Epidermal melanocyte (primary cell): ENCODE measurements at regions not wholly inside any gene's neighbourhood (a gene's known extent, or its start where the extent isn't known, plus 50 kb on each side); places are given as distances from the start of the nearest gene placed in this dataset.

Experiments
- DNase-seq: peaks from one replicate; pipeline ENCODE4 v3.0.0; 2011; ENCODE audit warnings: low spot score; ENCODE audit not compliant: insufficient read length

- no peak for DNase-seq
Measured at GRCh38 chr2:200013906-200014305, 58.5 kb downstream of the MAIP1 start.

GRCh38 chr2:200021449-200022114 lies 66.2 kb downstream of the MAIP1 start:
- DNase-seq: no peak

- DNase-seq: no peak
Measured at GRCh38 chr2:200022511-200022910, 67.1 kb downstream of the MAIP1 start.

- no peak for DNase-seq
Measured at GRCh38 chr2:200023570-200023969, 68.2 kb downstream of the MAIP1 start.

GRCh38 chr2:200025717-200026116 lies 70.3 kb downstream of the MAIP1 start:
- no peak for DNase-seq

GRCh38 chr2:200026332-200027230 lies 71.2 kb downstream of the MAIP1 start:
- no peak for DNase-seq

- DNase-seq: no peak
Measured at GRCh38 chr2:200028998-200029397, 73.6 kb downstream of the MAIP1 start.

GRCh38 chr2:200032895-200033294 lies 77.5 kb downstream of the MAIP1 start:
- DNase-seq: no peak

- DNase-seq: no peak
Measured at GRCh38 chr2:200033929-200034328, 78.5 kb downstream of the MAIP1 start.

GRCh38 chr2:200034816-200035215 lies 79.4 kb downstream of the MAIP1 start:
- no peak for DNase-seq

- peak; percentile 53 for DNase-seq
Measured at GRCh38 chr2:200039724-200040650, 84.6 kb downstream of the MAIP1 start.

- no peak for DNase-seq
Measured at GRCh38 chr2:200040831-200041230, 85.4 kb downstream of the MAIP1 start.

GRCh38 chr2:200041639-200042038 lies 86.3 kb downstream of the MAIP1 start:
- no peak for DNase-seq

GRCh38 chr2:200042102-200042735 lies 86.8 kb downstream of the MAIP1 start:
- DNase-seq: no peak

GRCh38 chr2:200042944-200043343 lies 87.6 kb downstream of the MAIP1 start:
- no peak for DNase-seq

GRCh38 chr2:200044453-200044852 lies 89.1 kb downstream of the MAIP1 start:
- no peak for DNase-seq

- no peak for DNase-seq
Measured at GRCh38 chr2:200048421-200048820, 93.0 kb downstream of the MAIP1 start.

GRCh38 chr2:200049086-200049485 lies 93.7 kb downstream of the MAIP1 start:
- no peak for DNase-seq

- DNase-seq: no peak
Measured at GRCh38 chr2:200050921-200051610, 95.7 kb downstream of the MAIP1 start.

- no peak for DNase-seq
Measured at GRCh38 chr2:200051611-200051945, 96.2 kb downstream of the MAIP1 start.

GRCh38 chr2:200052627-200053026 lies 97.2 kb downstream of the MAIP1 start:
- no peak for DNase-seq
